ENCODE measurements at regions not wholly inside any gene's neighbourhood (a gene's known extent, or its start where the extent isn't known, plus 50 kb on each side); places are given as distances from the start of the nearest gene placed in this dataset.

- no peak for TF ChIP-seq TCF3 (CRISPR knock-in tag; IDR thresholded peaks at IDR 0.05)
- no peak for TF ChIP-seq SMAD1 (IDR thresholded peaks at IDR 0.05; ENCODE audit: low read depth, low read length, partially characterized antibody)
- TF ChIP-seq POU5F1 (IDR thresholded peaks at IDR 0.05; ENCODE audit: borderline replicate concordance, low read depth, low read length, partially characterized antibody) = no peak
- TF ChIP-seq CTCF (IDR thresholded peaks at IDR 0.05 in 2 of 3, conservative IDR thresholded peaks at IDR 0.05 in 1 of 3; ENCODE audit: insufficient read depth in 2 of 3, low read depth in 1 of 3, low read length in 3 of 3) = no peak
- no peak for TF ChIP-seq CBX3 (IDR thresholded peaks at IDR 0.05; ENCODE audit: borderline replicate concordance in 1 of 2, low read length in 2 of 2)
- no peak for TF ChIP-seq ZNF766 (CRISPR knock-in tag; conservative IDR thresholded peaks at IDR 0.05)
Measured at GRCh38 chr21:28752131-28752530, 240.5 kb downstream of the LTN1 start.
